ENCODE measurements at regions not wholly inside any gene's neighbourhood (a gene's known extent, or its start where the extent isn't known, plus 50 kb on each side); places are given as distances from the start of the nearest gene placed in this dataset.

DNA sequence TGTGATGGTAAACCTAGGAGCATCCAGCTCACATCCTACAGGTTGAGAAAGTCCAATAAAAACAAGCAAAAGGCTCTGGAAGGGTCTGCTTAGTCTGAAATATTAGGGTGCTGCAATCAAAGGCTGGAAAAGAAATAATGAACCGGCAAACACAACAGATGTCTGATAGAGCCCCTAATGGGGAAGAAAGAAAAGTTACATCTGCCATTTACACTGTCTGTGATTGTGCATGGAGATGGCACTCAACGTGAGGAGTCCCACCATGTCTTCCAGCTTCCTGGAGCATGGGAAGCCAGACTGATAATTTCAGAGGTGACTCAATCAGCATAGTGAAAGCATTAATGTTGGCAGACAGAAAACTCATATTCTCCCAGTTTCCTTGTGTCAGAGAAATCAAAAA lies 307.8 kb downstream of the EPHA4 start:
- TF ChIP-seq, protein P1, sequence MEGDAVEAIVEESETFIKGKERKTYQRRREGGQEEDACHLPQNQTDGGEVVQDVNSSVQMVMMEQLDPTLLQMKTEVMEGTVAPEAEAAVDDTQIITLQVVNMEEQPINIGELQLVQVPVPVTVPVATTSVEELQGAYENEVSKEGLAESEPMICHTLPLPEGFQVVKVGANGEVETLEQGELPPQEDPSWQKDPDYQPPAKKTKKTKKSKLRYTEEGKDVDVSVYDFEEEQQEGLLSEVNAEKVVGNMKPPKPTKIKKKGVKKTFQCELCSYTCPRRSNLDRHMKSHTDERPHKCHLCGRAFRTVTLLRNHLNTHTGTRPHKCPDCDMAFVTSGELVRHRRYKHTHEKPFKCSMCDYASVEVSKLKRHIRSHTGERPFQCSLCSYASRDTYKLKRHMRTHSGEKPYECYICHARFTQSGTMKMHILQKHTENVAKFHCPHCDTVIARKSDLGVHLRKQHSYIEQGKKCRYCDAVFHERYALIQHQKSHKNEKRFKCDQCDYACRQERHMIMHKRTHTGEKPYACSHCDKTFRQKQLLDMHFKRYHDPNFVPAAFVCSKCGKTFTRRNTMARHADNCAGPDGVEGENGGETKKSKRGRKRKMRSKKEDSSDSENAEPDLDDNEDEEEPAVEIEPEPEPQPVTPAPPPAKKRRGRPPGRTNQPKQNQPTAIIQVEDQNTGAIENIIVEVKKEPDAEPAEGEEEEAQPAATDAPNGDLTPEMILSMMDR (IDR thresholded peaks at IDR 0.05): no peak
- TF ChIP-seq POLR2A (IDR thresholded peaks at IDR 0.05): no peak
